HCT116 (cell line): ENCODE measurements at regions not wholly inside any gene's neighbourhood (a gene's known extent, or its start where the extent isn't known, plus 50 kb on each side); places are given as distances from the start of the nearest gene placed in this dataset.
"Not testable (repeated sequence)": the region's sequence is repeated elsewhere in the genome, so short reads cannot be mapped to it uniquely, and the experiment has no call there.

Experiments
- ATF3 ChIP-seq: IDR thresholded peaks from 2 replicates; pipeline ENCODE4 v1.6.1; 2012
- CEBPB ChIP-seq: IDR thresholded peaks from 2 replicates; pipeline ENCODE4 v1.6.1; 2012; ENCODE audit warnings: low read depth
- CTCF ChIP-seq, 3 experiments: fragments of 200-600 bp in 1 of 3; sonication (generic) in 1 of 3; IDR thresholded peaks in 2 of 3; conservative IDR thresholded peaks in 1 of 3; 2 replicates each; pipeline ENCODE4 v1.5.1; 2012 to 2017; ENCODE audit warnings: low read depth in 2 of 3, low read length in 2 of 3, antibody characterized with exemption in 1 of 3, borderline replicate concordance in 1 of 3, control low read depth in 1 of 3, mild to moderate bottlenecking in 1 of 3, mixed read lengths in 1 of 3, mixed run types in 1 of 3, moderate library complexity in 1 of 3; ENCODE audit not compliant: insufficient read depth in 1 of 3
- FOSL1 ChIP-seq: IDR thresholded peaks from 2 replicates; pipeline ENCODE4 v1.6.1; 2012; ENCODE audit warnings: low read depth
- POLR2A ChIP-seq: IDR thresholded peaks from 2 replicates; pipeline ENCODE4 v1.7.0; 2011; ENCODE audit warnings: borderline replicate concordance; ENCODE audit not compliant: insufficient read depth, insufficient read length; ENCODE audit errors: extremely low read depth
- POLR2AphosphoS5 ChIP-seq: IDR thresholded peaks from 2 replicates; pipeline ENCODE4 v1.6.1; 2011; ENCODE audit warnings: mild to moderate bottlenecking, low read depth, low read length, moderate library complexity
- YY1 ChIP-seq: IDR thresholded peaks from 2 replicates; pipeline ENCODE4 v1.6.1; 2011; ENCODE audit warnings: low read length, low read depth, moderate library complexity, mild to moderate bottlenecking; ENCODE audit not compliant: insufficient replicate concordance; ENCODE audit errors: extremely low read depth
- ZNF274 ChIP-seq: fragments of 200-500 bp; sonication (Bioruptor generic); IDR thresholded peaks from 2 replicates; pipeline ENCODE4 v1.6.1; 2014; ENCODE audit warnings: mild to moderate bottlenecking, low read depth, low read length, inconsistent platforms

- not testable (repeated sequence) for TF ChIP-seq POLR2A, CEBPB, FOSL1, ATF3, ZNF274, POLR2AphosphoS5, YY1
- TF ChIP-seq CTCF (IDR thresholded peaks at IDR 0.05 in 2 of 3, conservative IDR thresholded peaks at IDR 0.05 in 1 of 3; ENCODE audit: borderline replicate concordance in 1 of 3, insufficient read depth in 1 of 3, low read depth in 2 of 3, low read length in 2 of 3) = peak in 2 of 3 experiments; percentile 51 to 58; a peak in 4 of 6 replicates
These were observed 1410.7 kb downstream of the UQCRFS1 start for GRCh38 chr19:27802293-27802692.
